Stimulated activated CD8-positive, alpha-beta memory T cell treated with anti-CD3 and anti-CD28 coated beads, Interleukin-12 subunit alpha, Interleukin-12 subunit beta, amount 100 ng/mL, for 1 hour (primary cell): ENCODE measurements at regions not wholly inside any gene's neighbourhood (a gene's known extent, or its start where the extent isn't known, plus 50 kb on each side); places are given as distances from the start of the nearest gene placed in this dataset.
"Not testable (repeated sequence)": the region's sequence is repeated elsewhere in the genome, so short reads cannot be mapped to it uniquely, and the experiment has no call there.

Experiments
- DNase-seq: peaks from one replicate; pipeline ENCODE4 v3.0.0-alpha.2; 2020; ENCODE audit warnings: low read depth

- DNase-seq: no peak
Observed at GRCh38 chr5:166188501-166189325, 2102.7 kb upstream of the WWC1 start.

- no peak for DNase-seq
Observed at GRCh38 chr5:166192696-166193095, 2098.7 kb upstream of the WWC1 start.

- DNase-seq: no peak
Observed at GRCh38 chr5:166195981-166196380, 2095.5 kb upstream of the WWC1 start.

GRCh38 chr5:166200532-166200931, 2090.9 kb upstream of the WWC1 start:
- DNase-seq: no peak

- no peak for DNase-seq
Observed at GRCh38 chr5:166211640-166212039, 2079.8 kb upstream of the WWC1 start.

GRCh38 chr5:166236327-166236726, 2055.1 kb upstream of the WWC1 start:
- no peak for DNase-seq

- DNase-seq: no peak
Observed at GRCh38 chr5:166240705-166241104, 2050.7 kb upstream of the WWC1 start.

GRCh38 chr5:166245556-166245955, 2045.9 kb upstream of the WWC1 start:
- no peak for DNase-seq

GRCh38 chr5:166251786-166252185, 2039.7 kb upstream of the WWC1 start:
- no peak for DNase-seq

GRCh38 chr5:166257661-166258060, 2033.8 kb upstream of the WWC1 start:
- DNase-seq: no peak

GRCh38 chr5:166262395-166262794, 2029.0 kb upstream of the WWC1 start:
- no peak for DNase-seq

GRCh38 chr5:166267907-166268306, 2023.5 kb upstream of the WWC1 start:
- DNase-seq: no peak

- DNase-seq: no peak
Observed at GRCh38 chr5:166270712-166271111, 2020.7 kb upstream of the WWC1 start.

- no peak for DNase-seq
Observed at GRCh38 chr5:166276006-166276405, 2015.4 kb upstream of the WWC1 start.

- DNase-seq: no peak
Observed at GRCh38 chr5:166279828-166280227, 2011.6 kb upstream of the WWC1 start.

- DNase-seq: no peak
Observed at GRCh38 chr5:166281433-166281832, 2010.0 kb upstream of the WWC1 start.

GRCh38 chr5:166282939-166283338, 2008.5 kb upstream of the WWC1 start:
- DNase-seq: no peak

- DNase-seq: no peak
Observed at GRCh38 chr5:166285361-166285760, 2006.1 kb upstream of the WWC1 start.

- DNase-seq: no peak
Observed at GRCh38 chr5:166286832-166287231, 2004.6 kb upstream of the WWC1 start.

GRCh38 chr5:166287866-166288265, 2003.6 kb upstream of the WWC1 start:
- no peak for DNase-seq

GRCh38 chr5:166291800-166292199, 1999.6 kb upstream of the WWC1 start:
- DNase-seq: not testable (repeated sequence)

- no peak for DNase-seq
Observed at GRCh38 chr5:166293892-166294291, 1997.6 kb upstream of the WWC1 start.

GRCh38 chr5:166302166-166302565, 1989.3 kb upstream of the WWC1 start:
- DNase-seq: no peak

- DNase-seq: no peak
Observed at GRCh38 chr5:166317425-166317824, 1974.0 kb upstream of the WWC1 start.
